ENCODE measurements at regions not wholly inside any gene's neighbourhood (a gene's known extent, or its start where the extent isn't known, plus 50 kb on each side); places are given as distances from the start of the nearest gene placed in this dataset.

- no peak for DNase-seq (ENCODE audit: low read depth)
- no peak overlapping the region for H3K4me3 ChIP-seq (ENCODE audit: low read depth, low read length)
- TF ChIP-seq, protein P1, sequence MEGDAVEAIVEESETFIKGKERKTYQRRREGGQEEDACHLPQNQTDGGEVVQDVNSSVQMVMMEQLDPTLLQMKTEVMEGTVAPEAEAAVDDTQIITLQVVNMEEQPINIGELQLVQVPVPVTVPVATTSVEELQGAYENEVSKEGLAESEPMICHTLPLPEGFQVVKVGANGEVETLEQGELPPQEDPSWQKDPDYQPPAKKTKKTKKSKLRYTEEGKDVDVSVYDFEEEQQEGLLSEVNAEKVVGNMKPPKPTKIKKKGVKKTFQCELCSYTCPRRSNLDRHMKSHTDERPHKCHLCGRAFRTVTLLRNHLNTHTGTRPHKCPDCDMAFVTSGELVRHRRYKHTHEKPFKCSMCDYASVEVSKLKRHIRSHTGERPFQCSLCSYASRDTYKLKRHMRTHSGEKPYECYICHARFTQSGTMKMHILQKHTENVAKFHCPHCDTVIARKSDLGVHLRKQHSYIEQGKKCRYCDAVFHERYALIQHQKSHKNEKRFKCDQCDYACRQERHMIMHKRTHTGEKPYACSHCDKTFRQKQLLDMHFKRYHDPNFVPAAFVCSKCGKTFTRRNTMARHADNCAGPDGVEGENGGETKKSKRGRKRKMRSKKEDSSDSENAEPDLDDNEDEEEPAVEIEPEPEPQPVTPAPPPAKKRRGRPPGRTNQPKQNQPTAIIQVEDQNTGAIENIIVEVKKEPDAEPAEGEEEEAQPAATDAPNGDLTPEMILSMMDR (IDR thresholded peaks at IDR 0.05; ENCODE audit: control insufficient read depth, extremely low read depth, insufficient read depth): no peak
Measured at GRCh38 chr17:55652114-55652823, 70.4 kb downstream of the TMEM100 start.

DNA sequence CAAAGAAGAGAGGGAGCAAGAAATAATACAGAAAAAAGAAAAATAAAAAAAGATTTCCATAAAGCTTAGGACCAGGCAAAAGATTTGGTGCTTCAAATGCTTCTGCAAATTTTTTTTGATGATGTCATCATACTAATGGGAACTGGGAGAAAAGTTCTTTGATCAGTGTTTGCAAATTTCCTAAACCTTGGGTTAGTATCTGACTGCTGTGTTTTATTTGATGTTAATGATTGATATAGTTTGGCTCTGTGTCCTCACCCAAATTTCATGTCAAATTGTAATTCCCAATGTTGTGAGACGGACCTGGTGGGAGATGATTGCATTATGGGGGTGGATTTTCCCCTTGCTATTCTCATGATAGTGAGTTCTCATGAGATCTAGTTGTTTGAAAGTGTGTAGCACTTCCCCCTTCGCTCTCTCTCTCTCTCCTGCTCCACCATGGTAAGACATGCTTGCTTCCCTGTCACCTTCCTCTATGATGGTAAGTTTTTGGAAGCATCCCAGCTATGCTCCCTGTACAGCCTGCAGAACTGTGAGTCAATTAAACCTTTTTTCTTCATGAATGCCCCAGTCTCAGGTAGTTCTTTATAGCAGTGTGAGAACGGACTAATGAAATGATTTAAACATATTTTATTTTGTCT lies 72.6 kb downstream of the TMEM100 start:
- TF ChIP-seq, protein P1 (IDR thresholded peaks at IDR 0.05; ENCODE audit: control insufficient read depth, extremely low read depth, insufficient read depth): no peak
- no peak overlapping the region for H3K4me3 ChIP-seq (ENCODE audit: low read depth, low read length)
- DNase-seq (ENCODE audit: low read depth): no peak

- DNase-seq (ENCODE audit: low read depth): no peak
- TF ChIP-seq, protein P1 (IDR thresholded peaks at IDR 0.05; ENCODE audit: control insufficient read depth, extremely low read depth, insufficient read depth): no peak
- H3K4me3 ChIP-seq (ENCODE audit: low read depth, low read length): no peak overlapping the region
Measured at GRCh38 chr17:55648086-55648485, 74.6 kb downstream of the TMEM100 start.

GRCh38 chr17:55645361-55645760 lies 77.3 kb downstream of the TMEM100 start:
- TF ChIP-seq, protein P1 (IDR thresholded peaks at IDR 0.05; ENCODE audit: control insufficient read depth, extremely low read depth, insufficient read depth): no peak
- DNase-seq (ENCODE audit: low read depth): no peak
- no peak overlapping the region for H3K4me3 ChIP-seq (ENCODE audit: low read depth, low read length)

DNA sequence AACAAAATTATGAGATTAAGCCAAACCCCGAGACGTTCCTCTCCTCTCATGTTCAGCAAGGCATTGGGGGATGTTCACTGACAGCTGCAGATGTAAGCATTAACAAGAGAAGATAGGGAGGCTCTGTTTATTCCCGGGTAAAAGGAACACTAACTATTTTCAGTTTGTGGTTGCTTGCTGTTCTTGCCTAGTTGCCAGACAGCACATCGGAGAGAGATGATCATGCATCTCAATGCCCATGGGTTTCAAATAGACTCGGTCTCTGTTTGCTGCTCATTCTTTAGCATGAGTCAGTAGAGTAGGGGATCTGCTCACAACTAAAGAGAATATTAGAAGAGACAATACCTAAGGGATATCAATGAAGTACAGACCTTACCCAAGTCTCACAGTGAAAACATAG lies 78.3 kb downstream of the TMEM100 start:
- TF ChIP-seq, protein P1 (IDR thresholded peaks at IDR 0.05; ENCODE audit: control insufficient read depth, extremely low read depth, insufficient read depth): no peak
- H3K4me3 ChIP-seq (ENCODE audit: low read depth, low read length): no peak overlapping the region
- DNase-seq (ENCODE audit: low read depth): no peak

- no peak overlapping the region for H3K4me3 ChIP-seq (ENCODE audit: low read depth, low read length)
- DNase-seq (ENCODE audit: low read depth): no peak
- TF ChIP-seq, protein P1 (IDR thresholded peaks at IDR 0.05; ENCODE audit: control insufficient read depth, extremely low read depth, insufficient read depth): no peak
Measured at GRCh38 chr17:55642741-55643140, 79.9 kb downstream of the TMEM100 start.
